Cerebellar nuclear complex (tissue), 1 donor: ENCODE measurements at regions not wholly inside any gene's neighbourhood (a gene's known extent, or its start where the extent isn't known, plus 50 kb on each side); places are given as distances from the start of the nearest gene placed in this dataset.

ENCODE experiments used
- DNase-seq, 2 experiments: peaks; one replicate each; lab custom pipeline; 2025; lab: John Stamatoyannopoulos, UW

DNA sequence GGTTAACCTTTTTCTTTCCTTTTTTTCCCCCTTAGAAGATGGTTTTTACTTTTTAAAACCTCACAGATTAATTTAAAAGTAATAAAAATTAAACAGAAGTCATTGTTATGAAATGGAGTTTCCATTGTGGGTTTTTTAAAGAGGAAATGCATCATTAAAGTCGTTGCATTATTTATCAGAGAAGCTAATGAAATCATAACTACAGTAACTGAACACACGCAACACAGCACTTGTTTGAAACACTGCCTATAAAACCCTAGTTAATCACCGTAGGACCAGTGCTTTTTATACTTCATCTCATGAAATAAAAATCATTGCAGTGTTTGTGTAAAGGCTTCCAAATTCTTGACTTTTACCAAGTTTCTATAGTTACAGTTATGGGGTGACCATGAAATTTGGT is 82.4 kb upstream of the NTRK2 start:
- no peak for DNase-seq

- DNase-seq = no peak
Observed at GRCh38 chr9:84589542-84589941, 80.0 kb upstream of the NTRK2 start.

- DNase-seq = no peak
Observed at GRCh38 chr9:84590706-84591105, 78.8 kb upstream of the NTRK2 start.

GRCh38 chr9:84592918-84593317 is 76.6 kb upstream of the NTRK2 start:
- no peak for DNase-seq

- DNase-seq = no peak
Observed at GRCh38 chr9:84593352-84593751, 76.2 kb upstream of the NTRK2 start.

DNA sequence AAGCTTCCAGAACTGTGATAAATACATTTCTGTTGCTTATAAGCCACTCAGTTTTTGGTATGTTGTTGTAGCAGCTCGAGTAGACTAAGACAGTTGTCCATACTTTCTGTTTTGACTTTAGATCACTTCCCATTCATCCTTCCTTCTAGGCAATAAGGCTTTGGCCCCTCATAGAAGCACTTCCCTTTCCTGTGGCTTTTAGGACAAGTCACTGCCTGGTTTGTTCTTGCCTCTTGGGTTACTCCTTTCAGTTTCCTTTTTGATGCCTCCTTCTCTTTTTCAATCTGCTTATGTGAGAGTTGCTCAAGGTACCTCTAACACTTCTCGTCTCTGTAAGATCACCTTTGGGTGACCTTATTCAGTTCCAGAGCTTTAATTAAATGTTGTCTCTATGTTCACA is 72.4 kb upstream of the NTRK2 start:
- DNase-seq = no peak

GRCh38 chr9:84598921-84599636 is 70.5 kb upstream of the NTRK2 start:
- no peak for DNase-seq

- no peak for DNase-seq
Observed at GRCh38 chr9:84600739-84601138, 68.8 kb upstream of the NTRK2 start.

- no peak for DNase-seq
Observed at GRCh38 chr9:84604223-84604622, 65.3 kb upstream of the NTRK2 start.

DNA sequence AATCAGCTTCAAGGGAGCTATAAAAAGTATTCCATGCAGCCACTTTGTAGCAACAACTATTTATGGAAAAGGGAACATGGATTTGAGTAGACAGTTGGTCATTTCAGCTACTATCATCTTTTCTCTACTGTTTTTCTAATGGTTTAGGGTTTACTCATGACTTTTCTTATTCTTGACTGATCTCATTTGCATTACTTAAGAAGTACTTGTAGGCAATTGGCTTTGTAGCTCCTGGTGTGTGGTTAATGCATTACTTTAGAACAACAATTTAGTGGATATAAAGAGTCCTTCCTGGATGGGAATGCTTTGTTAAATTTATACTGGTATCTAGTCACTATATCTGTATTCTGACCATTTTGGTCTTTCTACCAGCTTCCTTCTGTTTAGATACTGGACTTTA is 59.8 kb upstream of the NTRK2 start:
- DNase-seq = no peak

GRCh38 chr9:84613431-84613830 is 56.1 kb upstream of the NTRK2 start:
- no peak for DNase-seq

GRCh38 chr9:84615544-84615943 is 54.0 kb upstream of the NTRK2 start:
- DNase-seq = no peak

GRCh38 chr9:84617411-84618029 is 52.0 kb upstream of the NTRK2 start:
- DNase-seq = no peak
